ENCODE measurements at regions not wholly inside any gene's neighbourhood (a gene's known extent, or its start where the extent isn't known, plus 50 kb on each side); places are given as distances from the start of the nearest gene placed in this dataset.
A peak's percentile ranks its signal among the peaks of the same experiment; 100 is the strongest.

- peak in 1 of 14 experiments; percentile 5 for DNase-seq
- intact Hi-C loops (cut with DNase I, micrococcal nuclease), result no loop called here
- Mint-ChIP-seq H3K9me3 (no peaks in the 10 kb centered on the region), H3K27ac (no peak overlapping the region), H3K4me3 (no peak overlapping the region), H3K4me1 (ENCODE audit: low read depth) (no peaks in the 10 kb centered on the region), H3K36me3 (ENCODE audit: low read depth) (no peaks in the 10 kb centered on the region), H3K27me3 (peaks cover 15% of the 10 kb centered on the region)
- no peaks in the 10 kb centered on the region for H3K36me3 ChIP-seq (ENCODE audit: insufficient read depth, low read length)
- no peak for ATAC-seq (ENCODE audit: poor library complexity)
- peaks cover 0 to 10% of the 10 kb centered on the region in 2 experiments for H3K9me3 ChIP-seq (ENCODE audit: control insufficient read depth in 1 of 2, insufficient read depth in 1 of 2, low read length in 2 of 2)
- no peak overlapping the region for H3K27ac ChIP-seq (ENCODE audit: low read depth in 1 of 2, low read length in 2 of 2)
- H3K27me3 ChIP-seq (ENCODE audit: control insufficient read depth in 1 of 2, insufficient read depth in 2 of 2, low read length in 2 of 2), result peaks cover 0 to 7% of the 10 kb centered on the region in 2 experiments
- no peaks in the 10 kb centered on the region for H3K4me1 ChIP-seq (ENCODE audit: insufficient read depth, low read length)
- no peak overlapping the region for H3K4me3 ChIP-seq (ENCODE audit: low read length)
- POLR2A ChIA-PET, result no interaction called here
- no peak for TF ChIP-seq CTCF (IDR thresholded peaks at IDR 0.05)
- CTCF ChIA-PET, result no interaction called here
Measured at GRCh38 chr3:13143381-13144004, 70.3 kb upstream of the IQSEC1 start.

GRCh38 chr3:13142552-13143380 lies 69.5 kb upstream of the IQSEC1 start:
- CTCF ChIA-PET, result no interaction called here
- Mint-ChIP-seq H3K27ac (no peak overlapping the region), H3K4me3 (no peak overlapping the region), H3K27me3 (peaks cover 15% of the 10 kb centered on the region), H3K36me3 (ENCODE audit: low read depth) (no peaks in the 10 kb centered on the region), H3K9me3 (no peaks in the 10 kb centered on the region), H3K4me1 (ENCODE audit: low read depth) (no peaks in the 10 kb centered on the region)
- Histone ChIP-seq H3K9me3 (ENCODE audit: control insufficient read depth in 1 of 2, insufficient read depth in 1 of 2, low read length in 2 of 2) (peaks cover 0 to 10% of the 10 kb centered on the region in 2 experiments), H3K4me1 (ENCODE audit: insufficient read depth, low read length) (no peaks in the 10 kb centered on the region), H3K27ac (ENCODE audit: low read depth in 1 of 2, low read length in 2 of 2) (no peak overlapping the region), H3K36me3 (ENCODE audit: insufficient read depth, low read length) (no peaks in the 10 kb centered on the region), H3K4me3 (ENCODE audit: low read length) (no peak overlapping the region), H3K27me3 (ENCODE audit: control insufficient read depth in 1 of 2, insufficient read depth in 2 of 2, low read length in 2 of 2) (peaks cover 0 to 7% of the 10 kb centered on the region in 2 experiments)
- intact Hi-C loops (cut with DNase I, micrococcal nuclease), result no loop called here
- TF ChIP-seq CTCF (IDR thresholded peaks at IDR 0.05), result no peak
- POLR2A ChIA-PET, result no interaction called here
- ATAC-seq (ENCODE audit: poor library complexity) (no peak), DNase-seq (peak in 1 of 14 experiments; percentile 10)

DNA sequence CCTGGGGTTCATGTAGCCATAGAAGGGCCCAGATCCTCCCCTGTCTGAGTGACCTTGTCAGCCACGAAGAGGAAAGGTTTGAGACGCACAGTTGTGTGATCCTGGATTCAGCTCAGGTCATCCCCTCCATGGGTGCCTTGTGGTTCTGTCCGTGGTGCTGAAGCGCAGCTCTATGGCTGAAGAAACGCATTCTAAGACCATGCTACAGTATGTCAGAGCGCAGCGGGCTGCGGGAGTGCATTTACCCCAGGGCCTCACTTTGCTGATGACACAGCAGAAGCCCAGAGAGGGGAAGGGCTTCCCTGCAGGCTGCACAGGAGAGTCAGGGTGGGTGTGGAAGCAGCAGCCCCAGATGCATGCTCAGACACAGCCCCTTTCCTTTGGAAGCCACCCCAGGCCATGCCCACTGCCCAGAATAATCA lies 68.8 kb upstream of the IQSEC1 start:
- H3K9me3 Mint-ChIP-seq, result no peaks in the 10 kb centered on the region
- TF ChIP-seq CTCF (IDR thresholded peaks at IDR 0.05), result no peak
- no peaks in the 10 kb centered on the region for H3K4me1 ChIP-seq (ENCODE audit: insufficient read depth, low read length)
- H3K36me3 ChIP-seq (ENCODE audit: insufficient read depth, low read length), result no peaks in the 10 kb centered on the region
- no peaks in the 10 kb centered on the region for H3K36me3 Mint-ChIP-seq (ENCODE audit: low read depth)
- DNase-seq (peak in 4 of 14 experiments; percentile 3 to 33 (median 11)), ATAC-seq (ENCODE audit: poor library complexity) (no peak)
- H3K27me3 ChIP-seq (ENCODE audit: control insufficient read depth in 1 of 2, insufficient read depth in 2 of 2, low read length in 2 of 2), result peaks cover 0 to 7% of the 10 kb centered on the region in 2 experiments
- peaks cover 15% of the 10 kb centered on the region for H3K27me3 Mint-ChIP-seq
- no peaks in the 10 kb centered on the region for H3K4me1 Mint-ChIP-seq (ENCODE audit: low read depth)
- H3K27ac ChIP-seq (ENCODE audit: low read depth in 1 of 2, low read length in 2 of 2), result no peak overlapping the region
- no peak overlapping the region for H3K4me3 Mint-ChIP-seq
- peaks cover 0 to 7% of the 10 kb centered on the region in 2 experiments for H3K9me3 ChIP-seq (ENCODE audit: control insufficient read depth in 1 of 2, insufficient read depth in 1 of 2, low read length in 2 of 2)
- ChIA-PET POLR2A (no interaction called here), CTCF (no interaction called here)
- H3K27ac Mint-ChIP-seq, result no peak overlapping the region
- H3K4me3 ChIP-seq (ENCODE audit: low read length), result no peak overlapping the region
- intact Hi-C loops (cut with DNase I, micrococcal nuclease), result no loop called here
